Tibial nerve (tissue), 4 donors: ENCODE measurements at regions not wholly inside any gene's neighbourhood (a gene's known extent, or its start where the extent isn't known, plus 50 kb on each side); places are given as distances from the start of the nearest gene placed in this dataset.

Experiments
- CTCF ChIP-seq, 5 experiments: fragments of 200-600 bp in 3 of 5; fragments of 450-650 bp in 2 of 5; sonication (generic) in 3 of 5; IDR thresholded peaks; one replicate each; pipeline ENCODE4 v1.5.1; 2016 to 2019; ENCODE audit warnings: antibody characterized with exemption in 5 of 5, mild to moderate bottlenecking in 3 of 5, moderate library complexity in 2 of 5
- EP300 ChIP-seq, 2 donors: sonication (generic); formaldehyde crosslinking; IDR thresholded peaks; one replicate each; pipeline ENCODE4 v1.6.1; 2017; ENCODE audit warnings: antibody characterized with exemption in 2 of 2, mild to moderate bottlenecking in 1 of 2
- POLR2A ChIP-seq, 2 donors: fragments of 450-650 bp; IDR thresholded peaks; one replicate each; pipeline ENCODE4 v1.6.1; 2017; ENCODE audit warnings: antibody characterized with exemption in 2 of 2, mild to moderate bottlenecking in 2 of 2, moderate library complexity in 2 of 2

GRCh38 chr11:127073621-127074020 lies 73.1 kb upstream of the KIRREL3 start:
- TF ChIP-seq CTCF (IDR thresholded peaks at IDR 0.05): no peak
- TF ChIP-seq POLR2A (IDR thresholded peaks at IDR 0.05): no peak
- TF ChIP-seq EP300 (IDR thresholded peaks at IDR 0.05): no peak
